Thyroid gland (tissue), 4 donors: ENCODE measurements at regions not wholly inside any gene's neighbourhood (a gene's known extent, or its start where the extent isn't known, plus 50 kb on each side); places are given as distances from the start of the nearest gene placed in this dataset.

ENCODE experiments used
- DNase-seq, 2 donors: peaks; one replicate each; pipeline ENCODE4 v3.0.0-alpha.2; 2019
- H3K27ac ChIP-seq, 3 donors: fragments of 200-600 bp; sonication (generic); 1 replicate in 2 of 3; 2 replicates in 1 of 3; pipeline ENCODE4 v1.5.1; 2016 to 2019; ENCODE audit warnings: mild to moderate bottlenecking in 1 of 3, moderate library complexity in 1 of 3
- H3K27me3 ChIP-seq: fragments of 200-600 bp; sonication (generic); one replicate; pipeline ENCODE4 v1.5.1; 2019
- H3K36me3 ChIP-seq, 2 donors: fragments of 200-600 bp; sonication (generic); one replicate each; pipeline ENCODE4 v1.5.1; 2016 to 2019
- H3K4me1 ChIP-seq, 2 donors: fragments of 200-600 bp; sonication (generic); one replicate each; pipeline ENCODE4 v1.5.1; 2017 to 2019
- H3K4me3 ChIP-seq, 3 donors: fragments of 200-600 bp; sonication (generic); replicated peaks in 1 of 3; 1 replicate in 2 of 3; 2 replicates in 1 of 3; pipeline ENCODE4 v1.5.1; 2016; ENCODE audit warnings: mild to moderate bottlenecking in 1 of 3
- H3K9me3 ChIP-seq: fragments of 200-600 bp; sonication (generic); one replicate; pipeline ENCODE4 v1.5.1; 2017
- CTCF ChIP-seq, 6 experiments: fragments of 200-600 bp in 3 of 6; fragments of 450-650 bp in 3 of 6; sonication (generic) in 3 of 6; IDR thresholded peaks; one replicate each; pipeline ENCODE4 v1.5.1; 2016 to 2019; ENCODE audit warnings: antibody characterized with exemption in 6 of 6, mild to moderate bottlenecking in 2 of 6, inconsistent platforms in 1 of 6, moderate library complexity in 1 of 6
- POLR2A ChIP-seq, 2 donors: fragments of 450-650 bp; IDR thresholded peaks; one replicate each; pipeline ENCODE4 v1.6.1; 2017; ENCODE audit warnings: antibody characterized with exemption in 2 of 2, mild to moderate bottlenecking in 2 of 2, moderate library complexity in 1 of 2
- WGBS, 2 donors: methylation state at CpG; one replicate each; pipeline ENCODE4 v1.1.5; 2017; 5-methylcytosine and 5-hydroxymethylcytosine counted together
- intact Hi-C: fragments of 100-400 bp; cut with DNase I; formaldehyde crosslinking; loops from one replicate; pipeline ENCODE4 v1.15.1; 2023

- no peaks in the 10 kb centered on the region for H3K27me3 ChIP-seq
- TF ChIP-seq POLR2A (IDR thresholded peaks at IDR 0.05), result no peak
- no peak for TF ChIP-seq CTCF (IDR thresholded peaks at IDR 0.05)
- no peak for DNase-seq
- intact Hi-C loops, result no loop called here
- no peaks in the 10 kb centered on the region for H3K9me3 ChIP-seq
- no peak overlapping the region for H3K4me3 ChIP-seq
- 94% methylated on average over 5 of the region's 5 CpGs for WGBS, 2 donors
- no peaks in the 10 kb centered on the region for H3K4me1 ChIP-seq
- no peak overlapping the region for H3K27ac ChIP-seq
- H3K36me3 ChIP-seq, result no peaks in the 10 kb centered on the region
These were observed 397.0 kb downstream of the ETS1 start for GRCh38 chr11:128190312-128190711.

GRCh38 chr11:128189823-128190222, 397.5 kb downstream of the ETS1 start:
- Histone ChIP-seq H3K4me3 (no peak overlapping the region), H3K4me1 (no peaks in the 10 kb centered on the region), H3K27me3 (no peaks in the 10 kb centered on the region), H3K9me3 (no peaks in the 10 kb centered on the region), H3K27ac (no peak overlapping the region), H3K36me3 (no peaks in the 10 kb centered on the region)
- DNase-seq, result no peak
- TF ChIP-seq POLR2A (IDR thresholded peaks at IDR 0.05), result no peak
- TF ChIP-seq CTCF (IDR thresholded peaks at IDR 0.05), result no peak
- WGBS, 2 donors, result 88 to 96% methylated on average over 4 of the region's 4 CpGs
- intact Hi-C loops, result no loop called here

DNA sequence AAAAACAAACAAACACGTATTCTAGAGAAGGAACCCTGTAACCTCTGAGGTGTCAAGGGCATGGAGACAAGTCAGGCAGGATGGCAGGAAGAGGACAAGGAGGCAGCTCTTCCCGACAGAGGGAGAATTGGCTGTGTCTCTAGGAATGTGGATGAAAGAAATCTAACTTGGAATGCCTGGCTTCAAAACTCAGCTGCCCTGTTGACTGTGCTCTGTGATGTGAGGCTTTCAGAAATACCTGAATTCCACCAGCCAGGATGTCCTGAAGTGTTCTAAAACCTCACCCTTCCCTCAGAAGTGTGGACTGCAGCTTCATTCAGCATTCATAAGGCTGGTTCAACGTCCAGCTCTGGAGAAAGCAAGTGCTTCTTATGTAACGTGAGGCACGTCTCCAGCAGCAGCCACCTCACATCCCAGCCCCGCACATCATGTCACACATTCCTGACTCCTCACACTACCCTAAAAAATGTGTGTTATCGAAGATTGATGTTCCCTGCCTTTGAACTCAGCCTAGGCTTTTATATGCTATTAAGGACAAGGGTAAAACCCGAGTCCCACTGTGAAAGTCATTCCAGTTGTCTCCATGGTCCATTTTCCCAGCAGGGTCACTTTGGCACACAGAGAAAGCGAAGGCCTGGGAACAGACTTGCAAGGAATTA, 398.9 kb downstream of the ETS1 start:
- 60 to 74% methylated on average over 9 of the region's 9 CpGs for WGBS, 2 donors
- intact Hi-C loops, result no loop called here
- H3K4me3 ChIP-seq, result no peak overlapping the region
- no peaks in the 10 kb centered on the region for H3K36me3 ChIP-seq
- H3K27ac ChIP-seq, result no peak overlapping the region
- no peak for DNase-seq
- H3K4me1 ChIP-seq, result no peaks in the 10 kb centered on the region
- TF ChIP-seq CTCF (IDR thresholded peaks at IDR 0.05) (no peak), POLR2A (IDR thresholded peaks at IDR 0.05) (no peak)
- H3K9me3 ChIP-seq, result no peaks in the 10 kb centered on the region
- no peaks in the 10 kb centered on the region for H3K27me3 ChIP-seq

GRCh38 chr11:128187835-128188234, 399.5 kb downstream of the ETS1 start:
- TF ChIP-seq POLR2A (IDR thresholded peaks at IDR 0.05), result no peak
- no peak for TF ChIP-seq CTCF (IDR thresholded peaks at IDR 0.05)
- no peaks in the 10 kb centered on the region for H3K36me3 ChIP-seq

GRCh38 chr11:128187377-128187776, 400.0 kb downstream of the ETS1 start:
- Histone ChIP-seq H3K36me3 (no peaks in the 10 kb centered on the region), H3K27ac (no peak overlapping the region), H3K4me3 (no peak overlapping the region), H3K9me3 (no peaks in the 10 kb centered on the region), H3K4me1 (no peaks in the 10 kb centered on the region), H3K27me3 (no peaks in the 10 kb centered on the region)
- no peak for TF ChIP-seq POLR2A (IDR thresholded peaks at IDR 0.05)
- no peak for TF ChIP-seq CTCF (IDR thresholded peaks at IDR 0.05)
- WGBS, 2 donors, result 87 to 94% methylated on average over 4 of the region's 4 CpGs
- no peak for DNase-seq
- intact Hi-C loops, result no loop called here

More at GRCh38 chr11:128187835-128188234, 399.5 kb downstream of the ETS1 start:
- intact Hi-C loops, result no loop called here
- DNase-seq, result no peak
- Histone ChIP-seq H3K27me3 (no peaks in the 10 kb centered on the region), H3K9me3 (no peaks in the 10 kb centered on the region), H3K27ac (no peak overlapping the region), H3K4me3 (no peak overlapping the region), H3K4me1 (no peaks in the 10 kb centered on the region)
- 93 to 100% methylated on average over 1 of the region's 1 CpG for WGBS, 2 donors
